Activated CD8-positive, alpha-beta memory T cell treated with anti-CD3 and anti-CD28 coated beads for 36 hours (primary cell): ENCODE measurements at regions not wholly inside any gene's neighbourhood (a gene's known extent, or its start where the extent isn't known, plus 50 kb on each side); places are given as distances from the start of the nearest gene placed in this dataset.
"Not testable (repeated sequence)": the region's sequence is repeated elsewhere in the genome, so short reads cannot be mapped to it uniquely, and the experiment has no call there.

Experiments used
- CTCF ChIA-PET: fragments of 350-600 bp; sonication (Branson Sonifier 250); formaldehyde crosslinking; loops from one replicate; lab custom pipeline; 2021; ENCODE audit warnings: antibody characterized with exemption; lab: Charles Lee
- POLR2A ChIA-PET: fragments of 350-600 bp; sonication (Branson Sonifier 250); formaldehyde crosslinking; loops from one replicate; lab custom pipeline; 2021; ENCODE audit warnings: antibody characterized with exemption; lab: Charles Lee

GRCh38 chr2:167632271-167632670 is 615.1 kb downstream of the STK39 start:
- POLR2A ChIA-PET, CTCF ChIA-PET: not testable (repeated sequence)

GRCh38 chr2:167626961-167627360 is 620.4 kb downstream of the STK39 start:
- POLR2A ChIA-PET: no interaction called here
- CTCF ChIA-PET: no interaction called here

DNA sequence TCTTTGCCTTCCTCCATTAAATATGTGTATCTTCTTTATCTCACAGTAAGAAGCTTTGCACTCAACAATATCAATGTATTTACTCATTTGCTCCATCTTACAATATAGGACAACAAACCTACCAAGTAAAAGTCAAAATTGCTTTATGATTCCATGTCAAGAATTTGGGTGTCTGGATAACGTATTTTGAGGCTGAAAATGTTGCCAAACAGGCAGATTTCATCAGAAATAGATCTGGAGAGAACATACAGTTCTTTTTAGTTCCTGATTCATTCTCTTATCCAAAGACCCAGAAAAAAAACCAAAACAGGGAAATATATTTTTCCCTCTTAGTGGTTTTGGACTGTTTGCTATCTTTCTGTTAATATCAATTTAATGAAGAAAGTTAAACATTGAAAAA is 621.1 kb downstream of the STK39 start:
- POLR2A ChIA-PET: no interaction called here
- CTCF ChIA-PET: no interaction called here

- ChIA-PET POLR2A (no interaction called here), CTCF (no interaction called here)
Observed at GRCh38 chr2:167616997-167617396, 630.4 kb downstream of the STK39 start.

- ChIA-PET CTCF (no interaction called here), POLR2A (no interaction called here)
Observed at GRCh38 chr2:167613471-167613870, 633.9 kb downstream of the STK39 start.

GRCh38 chr2:167608487-167608886 is 638.9 kb downstream of the STK39 start:
- ChIA-PET POLR2A (no interaction called here), CTCF (no interaction called here)

DNA sequence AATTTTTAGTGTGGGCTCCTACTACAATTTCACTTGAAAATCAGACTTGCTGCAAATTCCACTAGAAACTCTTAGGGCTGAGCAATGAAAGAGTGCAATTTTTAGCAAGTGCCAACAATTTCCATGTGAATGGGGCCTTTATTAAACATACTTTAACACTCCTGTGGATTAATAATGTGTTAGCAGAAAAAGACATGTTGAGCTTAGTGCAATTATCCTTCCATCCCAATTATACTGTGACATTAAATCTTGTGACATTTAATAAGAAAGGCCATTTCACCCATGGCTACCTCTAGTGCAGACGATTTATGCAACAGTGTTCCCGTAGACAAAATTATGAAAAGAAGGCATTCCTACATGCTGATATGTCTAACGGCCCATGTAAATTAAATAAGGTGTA is 639.7 kb downstream of the STK39 start:
- ChIA-PET CTCF (no interaction called here), POLR2A (no interaction called here)

- POLR2A ChIA-PET: no interaction called here
Observed at GRCh38 chr2:167607211-167607610, 640.2 kb downstream of the STK39 start.

GRCh38 chr2:167602122-167602521 is 645.3 kb downstream of the STK39 start:
- ChIA-PET CTCF (no interaction called here), POLR2A (no interaction called here)

More at GRCh38 chr2:167607211-167607610, 640.2 kb downstream of the STK39 start:
- CTCF ChIA-PET: no interaction called here

GRCh38 chr2:167599219-167599618 is 648.2 kb downstream of the STK39 start:
- ChIA-PET POLR2A (no interaction called here), CTCF (no interaction called here)

DNA sequence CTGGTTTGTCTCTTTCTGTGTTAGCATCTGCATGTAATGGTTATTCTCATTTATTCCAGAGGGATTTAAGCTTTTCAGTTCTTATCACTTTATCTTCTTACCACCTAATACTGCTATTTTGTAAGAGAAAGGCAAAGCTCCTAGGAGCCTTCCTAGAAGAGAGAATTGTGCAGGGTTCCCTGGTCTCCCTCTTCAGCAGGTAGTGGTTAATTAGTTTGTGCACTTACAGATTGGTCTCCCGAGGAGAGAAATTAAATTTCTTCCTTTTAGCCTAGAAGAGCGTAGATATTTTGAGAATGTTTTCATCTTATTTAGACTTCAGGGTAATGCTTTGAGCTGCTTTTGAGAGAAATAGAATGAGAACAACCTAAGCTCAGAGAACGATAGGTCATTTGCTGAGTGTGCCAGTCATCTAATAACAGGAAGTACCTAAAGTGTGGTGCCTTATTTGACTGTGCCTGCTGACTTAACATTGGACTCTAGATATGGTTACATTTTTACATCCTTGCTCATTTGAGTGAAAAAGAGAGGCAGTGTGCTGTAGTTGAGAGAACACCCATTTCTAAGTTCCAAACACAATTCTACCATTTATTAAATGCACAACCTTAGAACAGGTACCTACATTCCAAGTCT is 651.4 kb downstream of the STK39 start:
- ChIA-PET POLR2A (no interaction called here), CTCF (no interaction called here)

DNA sequence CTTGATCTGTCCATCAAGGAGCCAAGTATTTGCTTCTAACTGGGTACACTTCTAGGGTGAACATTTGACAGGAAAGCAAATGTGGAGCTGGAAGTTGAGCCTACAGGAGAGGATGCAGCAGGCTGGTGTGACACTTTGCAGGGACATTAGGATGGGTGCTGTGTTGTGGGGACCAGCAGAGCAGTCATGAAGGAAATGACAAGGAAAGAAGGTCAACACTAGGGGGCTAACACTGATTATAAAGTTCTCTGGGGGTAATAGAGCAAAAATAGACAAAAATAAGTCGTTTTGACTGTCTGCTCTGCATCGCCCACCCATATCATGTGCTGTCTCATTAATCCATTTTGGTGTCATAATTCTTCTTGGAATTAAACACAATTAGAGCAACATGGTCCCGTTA is 652.4 kb downstream of the STK39 start:
- CTCF ChIA-PET: no interaction called here
- POLR2A ChIA-PET: no interaction called here

- ChIA-PET POLR2A (no interaction called here), CTCF (no interaction called here)
Observed at GRCh38 chr2:167592441-167592840, 655.0 kb downstream of the STK39 start.

GRCh38 chr2:167582619-167583018 is 664.8 kb downstream of the STK39 start:
- ChIA-PET POLR2A (no interaction called here), CTCF (no interaction called here)

DNA sequence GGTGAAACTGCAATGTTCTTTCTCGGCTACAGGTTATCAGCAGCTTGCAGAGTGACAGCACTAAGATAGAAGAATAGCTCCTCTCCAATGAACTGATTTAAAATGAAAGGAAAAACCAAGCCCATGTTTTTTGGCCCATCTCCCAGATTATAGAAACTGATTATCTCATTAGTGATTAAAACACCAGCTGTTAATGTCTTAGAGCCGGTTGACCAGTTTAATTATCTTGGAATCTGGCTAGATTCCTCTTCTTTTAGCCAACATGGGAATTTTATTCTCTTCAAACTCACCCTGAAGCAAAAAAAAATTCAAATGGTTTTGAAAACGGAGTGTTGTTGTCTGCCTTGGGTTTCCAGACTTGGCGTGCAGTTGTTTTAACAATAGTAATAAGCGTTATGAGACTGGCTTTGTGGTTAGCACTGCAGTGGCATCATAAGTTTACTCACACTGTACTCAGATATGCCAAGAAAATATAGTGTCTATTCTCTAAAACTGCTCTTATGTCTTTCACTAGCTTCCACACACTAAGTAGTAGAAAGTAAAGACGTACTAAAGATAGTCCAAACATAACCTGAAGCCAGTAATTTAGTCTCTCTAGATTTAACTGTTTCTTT is 665.3 kb downstream of the STK39 start:
- POLR2A ChIA-PET: no interaction called here
- CTCF ChIA-PET: no interaction called here

GRCh38 chr2:167579826-167580225 is 667.6 kb downstream of the STK39 start:
- POLR2A ChIA-PET: no interaction called here
- CTCF ChIA-PET: no interaction called here

DNA sequence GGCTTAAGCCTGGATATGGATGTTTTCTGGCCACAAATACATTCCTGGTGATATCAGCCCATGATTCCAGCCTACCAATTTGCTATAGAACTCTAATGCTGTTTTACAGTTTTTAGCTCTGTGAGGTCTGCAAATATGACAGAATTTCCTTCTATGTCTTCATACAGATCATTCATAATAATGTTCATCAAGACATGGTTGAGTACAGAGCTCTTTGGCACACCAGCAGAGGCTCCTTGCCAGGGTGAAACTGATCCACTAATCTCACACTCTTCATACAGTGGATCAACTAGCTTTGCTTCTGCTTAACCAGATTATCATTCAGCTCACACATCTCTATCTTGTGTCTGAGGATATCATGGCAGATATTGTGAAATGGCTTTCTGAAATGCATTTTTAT is 672.1 kb downstream of the STK39 start:
- CTCF ChIA-PET: no interaction called here
- POLR2A ChIA-PET: no interaction called here

- CTCF ChIA-PET: no interaction called here
- POLR2A ChIA-PET: no interaction called here
Observed at GRCh38 chr2:167572883-167573619, 674.3 kb downstream of the STK39 start.

GRCh38 chr2:167570370-167570769 is 677.0 kb downstream of the STK39 start:
- CTCF ChIA-PET: no interaction called here
- POLR2A ChIA-PET: no interaction called here

- POLR2A ChIA-PET, CTCF ChIA-PET: not testable (repeated sequence)
Observed at GRCh38 chr2:167563885-167564619, 675.8 kb downstream of the XIRP2 start.
